ENCODE measurements at regions not wholly inside any gene's neighbourhood (a gene's known extent, or its start where the extent isn't known, plus 50 kb on each side); places are given as distances from the start of the nearest gene placed in this dataset.

GRCh38 chr16:73831220-73831619, 465.4 kb upstream of the PSMD7 start:
- CTCF ChIA-PET: no interaction called here
- in situ Hi-C loops (cut with MboI): no loop called here

More at GRCh38 chr16:73831220-73831619, 465.4 kb upstream of the PSMD7 start:
- no peak overlapping the region for H2AFZ ChIP-seq (ENCODE audit: control insufficient read depth, low read depth, low read length)
- FAIRE-seq (no peak), ATAC-seq (no peak), DNase-seq (ENCODE audit: low read depth, low spot score) (no peak)
- no peak for TF ChIP-seq CBX3 (IDR thresholded peaks at IDR 0.05; ENCODE audit: borderline replicate concordance, low read depth)
- TF ChIP-seq FOS (IDR thresholded peaks at IDR 0.05; ENCODE audit: borderline replicate concordance, extremely low read depth, insufficient read length): no peak
- no peak for TF ChIP-seq CEBPZ (IDR thresholded peaks at IDR 0.05; ENCODE audit: low read depth, low read length)
- TF ChIP-seq CHD4 (IDR thresholded peaks at IDR 0.05): no peak
- no peak for TF ChIP-seq E2F4 (IDR thresholded peaks at IDR 0.05; ENCODE audit: low read depth, low read length)
- TF ChIP-seq CREB1 (IDR thresholded peaks at IDR 0.05; ENCODE audit: low read depth): no peak
- no peak for TF ChIP-seq E4F1 (IDR thresholded peaks at IDR 0.05; ENCODE audit: borderline replicate concordance, partially characterized antibody)
- TF ChIP-seq GABPA (IDR thresholded peaks at IDR 0.05; ENCODE audit: low read depth): no peak
- no peak for TF ChIP-seq ZNF592 (IDR thresholded peaks at IDR 0.05)
- TF ChIP-seq SIX5 (IDR thresholded peaks at IDR 0.05; ENCODE audit: low read depth, low read length, severe bottlenecking): no peak
- RAD21 ChIA-PET (ENCODE audit: unreplicated experiment): no interaction called here
- no TSS peak for BruUV-seq (replicated peaks)
- intact Hi-C loops (cut with micrococcal nuclease; ENCODE audit: unreplicated experiment): no loop called here
- H3K4me3 ChIP-seq: no peak overlapping the region
- no peaks in the 10 kb centered on the region for H3K27me3 ChIP-seq (replicated peaks in 1 of 2; ENCODE audit: control insufficient read depth in 2 of 2, insufficient read depth in 2 of 2, low read length in 1 of 2)
- no peaks in the 10 kb centered on the region for H4K20me1 ChIP-seq (ENCODE audit: control insufficient read depth, insufficient read depth)
- no peaks in the 10 kb centered on the region for H3K36me3 ChIP-seq (ENCODE audit: control insufficient read depth in 2 of 2, insufficient read depth in 2 of 2, low read length in 1 of 2)
- H3K79me2 ChIP-seq (ENCODE audit: control insufficient read depth, insufficient read depth, low read length): no peaks in the 10 kb centered on the region
- POLR2A ChIA-PET: no interaction called here
- WGBS (ENCODE audit: insufficient coverage, insufficient replicate concordance, low lambda C conversion rate, missing lambda C conversion rate): 61% methylated on average over 8 of the region's 8 CpGs
- SMC1A ChIA-PET (ENCODE audit: uncharacterized antibody, unreplicated experiment): no interaction called here
- no peaks in the 10 kb centered on the region for H3K4me1 ChIP-seq (ENCODE audit: control insufficient read depth, insufficient read depth, low read length)
- no peak overlapping the region for H3K9ac ChIP-seq (ENCODE audit: control insufficient read depth, insufficient read depth, low read length)
- no peak overlapping the region for H3K4me2 ChIP-seq (ENCODE audit: control insufficient read depth, insufficient read depth)
- no peaks in the 10 kb centered on the region for H3K9me3 ChIP-seq (replicated peaks; ENCODE audit: control insufficient read depth, insufficient read depth, low read length)
- H3K27ac ChIP-seq (ENCODE audit: control insufficient read depth, insufficient read depth): no peak overlapping the region
